ENCODE measurements at regions not wholly inside any gene's neighbourhood (a gene's known extent, or its start where the extent isn't known, plus 50 kb on each side); places are given as distances from the start of the nearest gene placed in this dataset.
A peak's percentile ranks its signal among the peaks of the same experiment; 100 is the strongest.

- no peak overlapping the region for H3K4me3 ChIP-seq (ENCODE audit: low read length)
- peak; percentile 29 for DNase-seq (ENCODE audit: low read depth)
- TF ChIP-seq CTCF (IDR thresholded peaks at IDR 0.05; ENCODE audit: insufficient read depth, low read depth, low read length, missing control alignments) = no peak
These were observed 91.4 kb downstream of the EDN1 start for GRCh38 chr6:12381587-12381986.

- DNase-seq (ENCODE audit: low read depth) = no peak
- TF ChIP-seq CTCF (IDR thresholded peaks at IDR 0.05; ENCODE audit: insufficient read depth, low read depth, low read length, missing control alignments) = no peak
- no peak overlapping the region for H3K4me3 ChIP-seq (ENCODE audit: low read length)
These were observed 93.3 kb downstream of the EDN1 start for GRCh38 chr6:12383448-12383847.

- DNase-seq (ENCODE audit: low read depth) = no peak
- TF ChIP-seq CTCF (IDR thresholded peaks at IDR 0.05; ENCODE audit: insufficient read depth, low read depth, low read length, missing control alignments) = no peak
- no peak overlapping the region for H3K4me3 ChIP-seq (ENCODE audit: low read length)
These were observed 94.3 kb downstream of the EDN1 start for GRCh38 chr6:12384357-12384912.

GRCh38 chr6:12385316-12385715, 95.2 kb downstream of the EDN1 start:
- TF ChIP-seq CTCF (IDR thresholded peaks at IDR 0.05; ENCODE audit: insufficient read depth, low read depth, low read length, missing control alignments) = no peak
- H3K4me3 ChIP-seq (ENCODE audit: low read length) = no peak overlapping the region
- no peak for DNase-seq (ENCODE audit: low read depth)

- TF ChIP-seq CTCF (IDR thresholded peaks at IDR 0.05; ENCODE audit: insufficient read depth, low read depth, low read length, missing control alignments) = no peak
- DNase-seq (ENCODE audit: low read depth) = peak; percentile 10
- no peak overlapping the region for H3K4me3 ChIP-seq (ENCODE audit: low read length)
These were observed 96.7 kb downstream of the EDN1 start for GRCh38 chr6:12386816-12387215.

GRCh38 chr6:12391472-12391871, 101.3 kb downstream of the EDN1 start:
- DNase-seq (ENCODE audit: low read depth) = no peak
- TF ChIP-seq CTCF (IDR thresholded peaks at IDR 0.05; ENCODE audit: insufficient read depth, low read depth, low read length, missing control alignments) = no peak

GRCh38 chr6:12392490-12392889, 102.3 kb downstream of the EDN1 start:
- no peak overlapping the region for H3K4me3 ChIP-seq (ENCODE audit: low read length)
- no peak for DNase-seq (ENCODE audit: low read depth)
- no peak for TF ChIP-seq CTCF (IDR thresholded peaks at IDR 0.05; ENCODE audit: insufficient read depth, low read depth, low read length, missing control alignments)

More at GRCh38 chr6:12391472-12391871, 101.3 kb downstream of the EDN1 start:
- H3K4me3 ChIP-seq (ENCODE audit: low read length) = no peak overlapping the region
